COLO668 (cell line): ENCODE measurements at regions not wholly inside any gene's neighbourhood (a gene's known extent, or its start where the extent isn't known, plus 50 kb on each side); places are given as distances from the start of the nearest gene placed in this dataset.
"Not testable (repeated sequence)": the region's sequence is repeated elsewhere in the genome, so short reads cannot be mapped to it uniquely, and the experiment has no call there.

Source experiments
- DNase-seq: peaks from one replicate; lab custom pipeline; 2025; ENCODE audit not compliant: unreplicated experiment; lab: John Stamatoyannopoulos, UW

GRCh38 chr13:37475966-37476365 is 122.6 kb downstream of the POSTN start:
- no peak for DNase-seq

- DNase-seq, result no peak
Measured at GRCh38 chr13:37475151-37475550, 123.4 kb downstream of the POSTN start.

- DNase-seq, result no peak
Measured at GRCh38 chr13:37473035-37473434, 125.5 kb downstream of the POSTN start.

GRCh38 chr13:37472266-37472665 is 126.3 kb downstream of the POSTN start:
- DNase-seq, result not testable (repeated sequence)

GRCh38 chr13:37460166-37460565 is 138.4 kb downstream of the POSTN start:
- DNase-seq, result no peak

GRCh38 chr13:37457612-37458011 is 141.0 kb downstream of the POSTN start:
- no peak for DNase-seq

DNA sequence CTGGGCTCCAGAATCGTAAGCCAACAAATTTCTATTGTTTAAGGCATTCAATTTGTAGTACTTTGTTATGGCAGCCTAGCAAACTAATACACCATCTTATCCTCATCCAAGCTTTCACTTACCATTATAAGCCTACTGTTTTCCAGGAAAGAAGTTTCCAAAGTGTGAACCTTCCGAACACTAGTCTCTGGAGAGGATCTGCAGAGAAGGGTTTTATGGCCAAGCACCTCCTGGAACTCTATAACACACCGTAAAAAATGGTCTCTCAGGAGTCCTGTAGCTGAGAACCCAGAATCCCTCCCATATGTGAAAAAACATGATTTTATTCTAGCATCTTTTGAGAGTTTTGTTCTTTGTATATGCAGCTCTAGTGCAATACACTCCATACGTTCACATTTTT is 142.1 kb downstream of the POSTN start:
- no peak for DNase-seq

DNA sequence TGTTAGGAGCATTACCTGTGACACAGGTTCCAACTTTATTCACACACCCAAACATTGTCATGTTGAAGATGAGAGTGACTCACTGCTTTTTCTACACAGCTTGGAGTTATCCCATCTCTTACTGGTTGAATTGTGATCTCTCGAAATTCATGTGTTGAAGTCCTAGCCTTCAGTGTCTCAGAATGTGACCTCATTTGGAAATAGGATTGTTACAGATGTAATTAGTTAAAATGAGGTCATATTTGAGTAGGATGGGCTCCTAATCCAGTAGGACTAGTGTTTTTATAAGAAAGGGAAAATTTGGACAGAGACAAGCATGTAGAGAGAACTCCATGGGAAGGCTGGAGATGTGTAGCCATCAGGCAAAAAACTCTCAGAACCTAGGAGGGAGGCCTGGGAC is 142.5 kb downstream of the POSTN start:
- DNase-seq, result no peak

DNA sequence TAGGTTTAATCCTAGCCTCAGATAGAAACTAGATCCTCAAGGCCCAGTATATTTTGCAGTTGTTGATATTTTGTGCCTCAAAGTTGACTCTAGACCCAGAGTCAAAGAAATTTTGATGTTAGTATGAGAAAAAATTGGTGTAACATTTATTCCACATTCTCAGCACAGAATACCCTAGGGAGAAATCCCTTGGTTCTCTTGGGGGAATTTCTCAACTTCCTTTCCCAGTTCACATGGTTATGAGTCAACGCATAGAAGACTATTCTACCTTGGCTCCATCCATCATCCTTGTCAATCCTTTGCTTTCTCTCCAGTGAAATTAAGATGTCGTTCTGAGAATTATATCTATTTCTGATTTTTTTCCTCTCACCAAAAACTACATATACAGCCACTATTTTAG is 145.3 kb downstream of the POSTN start:
- DNase-seq, result no peak

- DNase-seq, result no peak
Measured at GRCh38 chr13:37450276-37450675, 148.3 kb downstream of the POSTN start.

GRCh38 chr13:37448153-37448552 is 150.4 kb downstream of the POSTN start:
- DNase-seq, result no peak

DNA sequence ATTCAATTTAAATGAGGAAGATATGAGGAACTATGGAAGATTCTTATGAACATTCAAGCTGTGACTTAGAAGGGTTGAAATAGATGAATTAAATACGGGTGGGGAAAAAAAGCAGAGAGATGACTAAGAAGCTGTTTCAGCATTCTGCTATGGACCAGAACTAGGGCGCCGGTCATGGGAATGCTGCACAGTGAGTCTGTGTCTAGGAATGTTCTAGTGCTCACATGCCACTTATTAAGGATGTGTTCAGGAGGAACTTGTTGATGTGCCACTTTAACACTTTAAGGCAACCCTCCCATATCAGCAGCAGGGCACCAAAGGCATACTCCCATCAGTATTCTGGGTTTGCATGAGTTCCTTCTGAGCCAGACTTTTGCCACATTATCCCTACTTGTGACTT is 152.1 kb downstream of the POSTN start:
- DNase-seq, result no peak

DNA sequence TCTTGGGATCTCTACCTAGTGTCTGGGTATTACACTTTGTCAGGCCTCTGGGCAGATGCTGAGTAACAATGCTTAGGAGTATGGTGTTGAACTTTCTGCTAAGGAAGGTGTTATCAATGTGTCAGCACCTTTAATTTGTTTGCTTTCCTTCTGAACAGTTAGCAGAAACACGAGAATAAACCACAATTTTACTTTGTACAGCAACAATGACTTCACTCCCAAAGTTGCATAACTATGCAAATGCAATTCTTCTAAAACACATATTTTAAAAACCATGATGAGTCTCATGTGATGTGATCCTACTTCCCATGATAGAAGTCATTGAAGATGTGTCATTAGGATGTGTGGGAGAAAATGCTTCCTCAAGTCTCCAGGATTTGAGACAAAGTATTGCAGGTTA is 155.0 kb downstream of the POSTN start:
- no peak for DNase-seq

DNA sequence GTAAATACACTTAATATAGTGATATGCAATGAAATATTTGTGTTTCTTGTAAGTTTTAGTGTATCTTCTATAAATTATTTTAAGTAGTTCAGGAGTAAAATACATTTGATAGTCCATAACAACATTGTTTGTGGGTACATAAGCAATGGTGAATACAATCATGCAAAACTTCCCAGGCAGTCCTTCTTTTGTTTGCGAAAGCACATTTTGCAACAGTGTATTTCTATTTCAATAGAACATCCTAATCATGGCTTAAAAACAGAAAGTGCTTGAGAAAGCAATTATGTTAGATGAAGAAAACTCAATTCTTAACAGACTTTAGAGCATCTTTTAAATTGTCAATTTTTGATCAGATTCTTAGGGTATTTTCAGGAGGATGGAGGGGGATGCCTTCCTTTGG is 155.6 kb downstream of the POSTN start:
- DNase-seq, result no peak

GRCh38 chr13:37435881-37436280 is 162.7 kb downstream of the POSTN start:
- DNase-seq, result no peak

DNA sequence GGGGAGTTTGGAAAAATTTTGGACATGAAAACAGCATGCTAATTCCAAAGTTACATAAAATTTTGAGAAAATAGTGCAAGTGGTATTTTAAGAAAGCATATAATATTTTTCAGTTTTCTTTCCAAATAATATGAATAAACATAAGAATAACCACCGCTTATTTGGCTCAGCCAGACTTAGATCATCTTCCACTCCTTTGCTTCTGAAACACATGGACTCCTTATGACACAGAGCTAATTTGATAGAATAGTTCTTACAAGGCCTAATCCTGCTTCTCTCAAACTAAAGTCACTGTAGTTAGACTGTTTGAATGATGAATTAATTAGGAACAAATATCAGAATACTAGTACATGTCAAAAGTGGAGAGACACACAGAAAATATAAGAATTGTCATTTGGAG is 165.5 kb downstream of the POSTN start:
- DNase-seq, result no peak

GRCh38 chr13:37429976-37430375 is 168.6 kb downstream of the POSTN start:
- DNase-seq, result no peak

DNA sequence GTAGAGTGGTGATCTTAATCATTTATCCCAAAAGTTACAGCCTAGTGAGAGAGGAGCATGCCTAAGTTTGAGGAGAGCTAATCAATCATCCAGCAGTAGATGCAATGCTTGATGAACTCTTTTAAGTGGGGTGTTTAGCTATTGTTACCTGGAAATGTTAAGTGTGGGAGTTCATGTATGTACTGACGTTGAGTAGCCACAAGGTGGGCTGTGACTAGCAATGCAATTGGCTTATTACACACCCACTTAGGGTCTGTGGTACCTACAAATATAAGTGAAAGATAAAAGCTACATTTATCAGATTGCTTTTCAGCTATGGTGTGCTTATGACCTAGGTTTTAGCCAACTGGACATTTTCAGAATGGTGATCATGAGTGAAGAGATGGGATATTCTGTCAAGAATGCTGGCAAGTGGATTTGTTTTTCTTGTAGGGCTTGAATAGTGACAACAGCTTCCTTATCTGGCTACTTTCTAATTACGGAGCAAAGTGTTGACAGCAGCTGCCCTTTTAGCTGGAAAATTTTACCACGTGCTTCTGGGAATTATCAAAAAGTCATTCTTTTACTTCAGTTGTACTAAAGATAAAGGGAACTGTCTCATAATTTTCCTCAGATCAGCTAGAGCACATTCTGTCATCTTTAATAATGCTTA is 170.6 kb downstream of the POSTN start:
- no peak for DNase-seq

GRCh38 chr13:37418490-37418889 is 180.1 kb downstream of the POSTN start:
- no peak for DNase-seq

DNA sequence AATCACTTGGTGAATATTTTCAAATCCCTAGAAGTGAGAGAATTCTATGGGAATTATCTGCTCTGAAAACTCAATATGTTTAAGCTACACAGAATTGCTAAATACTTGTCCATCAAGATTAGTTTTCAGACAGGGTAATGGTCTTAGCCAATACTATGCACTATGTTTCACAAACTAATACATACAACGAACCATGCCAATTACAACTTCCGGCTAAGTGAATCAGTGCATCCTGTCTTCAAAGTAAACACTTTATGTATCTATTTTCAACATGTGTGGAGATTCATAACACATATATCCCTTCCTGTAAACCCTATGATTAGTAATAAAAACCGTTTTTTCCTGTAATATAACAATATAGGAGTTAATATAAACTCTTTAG is 181.5 kb downstream of the POSTN start:
- no peak for DNase-seq

GRCh38 chr13:37416291-37417059 is 182.1 kb downstream of the POSTN start:
- no peak for DNase-seq

DNA sequence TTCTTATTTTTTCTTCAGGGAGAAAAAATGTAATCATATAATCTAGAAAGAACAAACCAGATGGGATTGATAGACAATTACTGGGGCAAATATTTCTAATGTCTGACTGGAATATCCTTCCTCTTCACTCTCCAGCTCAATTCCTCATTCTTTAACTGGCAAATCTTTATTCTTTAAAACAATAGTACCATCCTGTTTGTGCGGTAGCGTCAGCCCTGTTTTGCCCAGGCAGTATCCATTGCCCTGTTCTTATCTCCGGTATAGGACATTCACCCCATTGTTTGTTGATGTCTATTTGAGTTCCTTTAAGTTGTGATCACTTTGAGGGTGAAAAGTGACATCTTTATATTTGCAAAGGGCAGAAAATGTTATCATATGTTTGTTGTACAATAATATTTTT is 185.4 kb downstream of the POSTN start:
- no peak for DNase-seq
